K562 (cell line): ENCODE measurements at regions not wholly inside any gene's neighbourhood (a gene's known extent, or its start where the extent isn't known, plus 50 kb on each side); places are given as distances from the start of the nearest gene placed in this dataset.
A peak's percentile ranks its signal among the peaks of the same experiment; 100 is the strongest.

ENCODE experiments used
- AFF4 ChIP-seq: sonication (generic); formaldehyde crosslinking; IDR thresholded peaks from 2 replicates; pipeline ENCODE4 v1.8.0; 2023; ENCODE audit warnings: mild to moderate bottlenecking, missing genetic modification reagents
- CBX2 ChIP-seq: fragments of 200-600 bp; sonication (generic); IDR thresholded peaks from one replicate; pipeline ENCODE4 v1.6.1; 2012; ENCODE audit warnings: mild to moderate bottlenecking, low read length, inconsistent platforms; ENCODE audit not compliant: insufficient read depth, poor library complexity, severe bottlenecking
- CEBPZ ChIP-seq: fragments of 150-350 bp; IDR thresholded peaks from 2 replicates; pipeline ENCODE4 v1.6.1; 2014; ENCODE audit warnings: low read depth, mild to moderate bottlenecking, low read length, borderline replicate concordance
- DMBX1 ChIP-seq: fragments of 250-450 bp; sonication (Bioruptor Pico); IDR thresholded peaks from 2 replicates; pipeline ENCODE4 v1.8.0; 2022; ENCODE audit warnings: inconsistent platforms, mild to moderate bottlenecking, moderate library complexity, borderline replicate concordance
- GATA2 ChIP-seq: sonication (generic); formaldehyde crosslinking; IDR thresholded peaks from 2 replicates; pipeline ENCODE4 v1.4.0; 2020; ENCODE audit warnings: mild to moderate bottlenecking, missing genetic modification reagents
- HDAC6 ChIP-seq: IDR thresholded peaks from 2 replicates; pipeline ENCODE4 v1.6.1; 2012; ENCODE audit warnings: low read depth, mild to moderate bottlenecking, control low read depth, inconsistent platforms, low read length, moderate library complexity
- IRF2 ChIP-seq: sonication (generic); formaldehyde crosslinking; IDR thresholded peaks from 2 replicates; pipeline ENCODE4 v1.8.1; 2022; ENCODE audit warnings: mild to moderate bottlenecking, missing genetic modification reagents
- KAT2B ChIP-seq: IDR thresholded peaks from one replicate; pipeline ENCODE4 v1.6.1; 2012; ENCODE audit warnings: low read depth, mild to moderate bottlenecking, control low read depth, inconsistent platforms, low read length, moderate library complexity
- NCOA6 ChIP-seq: fragments of 450-650 bp; IDR thresholded peaks from 2 replicates; pipeline ENCODE4 v1.6.1; 2017; ENCODE audit warnings: mild to moderate bottlenecking
- NFXL1 ChIP-seq: fragments of 450-650 bp; formaldehyde crosslinking; IDR thresholded peaks from 2 replicates; pipeline ENCODE4 v1.4.0; 2021; ENCODE audit warnings: mild to moderate bottlenecking
- RBFOX2 ChIP-seq: fragments of 200-400 bp; formaldehyde crosslinking; IDR thresholded peaks from 2 replicates; pipeline ENCODE4 v1.6.1; 2017; ENCODE audit warnings: low read depth, mild to moderate bottlenecking, low read length, moderate library complexity
- SMAD1 ChIP-seq: fragments of 150-350 bp; IDR thresholded peaks from 2 replicates; pipeline ENCODE4 v1.6.1; 2014; ENCODE audit warnings: low read length, low read depth; ENCODE audit not compliant: partially characterized antibody
- TAF1 ChIP-seq: IDR thresholded peaks from 2 replicates; pipeline ENCODE4 v1.6.1; 2011; ENCODE audit warnings: mild to moderate bottlenecking, low read length, moderate library complexity; ENCODE audit not compliant: insufficient read depth, control insufficient read depth, severe bottlenecking; ENCODE audit errors: extremely low read depth
- TBL1XR1 ChIP-seq, 2 experiments: IDR thresholded peaks; 2 replicates each; pipeline ENCODE4 v1.6.1; 2012; ENCODE audit warnings: improper control_type of control experiment in 2 of 2, low read length in 2 of 2, mild to moderate bottlenecking in 1 of 2
- THRB ChIP-seq: fragments of 450-650 bp; formaldehyde crosslinking; conservative IDR thresholded peaks from 2 replicates; pipeline ENCODE4 v1.4.0; 2022; ENCODE audit warnings: mild to moderate bottlenecking, missing genetic modification characterization
- TSC22D4 ChIP-seq: fragments of 450-650 bp; IDR thresholded peaks from 2 replicates; pipeline ENCODE4 v1.6.1; 2016; ENCODE audit warnings: missing genetic modification characterization, missing biosample characterization, control low read depth
- ZBTB17 ChIP-seq: fragments of 450-650 bp; formaldehyde crosslinking; IDR thresholded peaks from 2 replicates; pipeline ENCODE4 v1.4.0; 2020; ENCODE audit warnings: mild to moderate bottlenecking
- ZNF140 ChIP-seq: fragments of 250-450 bp; sonication (Bioruptor Pico); IDR thresholded peaks from 2 replicates; pipeline ENCODE4 v1.8.0; 2021; ENCODE audit warnings: moderate library complexity, mild to moderate bottlenecking, inconsistent platforms
- ZNF316 ChIP-seq: fragments of 450-650 bp; IDR thresholded peaks from 2 replicates; pipeline ENCODE4 v1.6.1; 2016
- ZNF830 ChIP-seq: fragments of 250-450 bp; sonication (Bioruptor Pico); IDR thresholded peaks from 2 replicates; pipeline ENCODE4 v1.5.0; 2021; ENCODE audit warnings: mild to moderate bottlenecking

GRCh38 chr10:65270969-65271368 lies 1654.9 kb upstream of the LRRTM3 start (continued):
- no peak for TF ChIP-seq CEBPZ
- no peak for TF ChIP-seq NCOA6
- no peak for TF ChIP-seq THRB (CRISPR knock-in tag)
- no peak for TF ChIP-seq TSC22D4
- no peak for TF ChIP-seq TAF1
- TF ChIP-seq IRF2 = no peak
- no peak for TF ChIP-seq GATA2 (CRISPR knock-in tag)
- TF ChIP-seq KAT2B = no peak
- no peak for TF ChIP-seq CBX2
- no peak for TF ChIP-seq NFXL1 (CRISPR knock-in tag)
- no peak for TF ChIP-seq SMAD1
- TF ChIP-seq ZNF140 (CRISPR knock-in tag) = no peak
- TF ChIP-seq RBFOX2 = no peak
- no peak for TF ChIP-seq ZNF316
- TF ChIP-seq ZNF830 (CRISPR knock-in tag) = no peak
- no peak for TF ChIP-seq AFF4 (CRISPR knock-in tag)
- peak; percentile 84 for TF ChIP-seq ZBTB17
- peak; percentile 90; the same call in 1 of the 2 replicates for TF ChIP-seq DMBX1 (CRISPR knock-in tag)
- TF ChIP-seq TBL1XR1 (IDR thresholded peaks at IDR 0.05; ENCODE audit: low read length in 2 of 2) = no peak
- TF ChIP-seq HDAC6 = no peak
